ENCODE measurements at regions not wholly inside any gene's neighbourhood (a gene's known extent, or its start where the extent isn't known, plus 50 kb on each side); places are given as distances from the start of the nearest gene placed in this dataset.

DNA sequence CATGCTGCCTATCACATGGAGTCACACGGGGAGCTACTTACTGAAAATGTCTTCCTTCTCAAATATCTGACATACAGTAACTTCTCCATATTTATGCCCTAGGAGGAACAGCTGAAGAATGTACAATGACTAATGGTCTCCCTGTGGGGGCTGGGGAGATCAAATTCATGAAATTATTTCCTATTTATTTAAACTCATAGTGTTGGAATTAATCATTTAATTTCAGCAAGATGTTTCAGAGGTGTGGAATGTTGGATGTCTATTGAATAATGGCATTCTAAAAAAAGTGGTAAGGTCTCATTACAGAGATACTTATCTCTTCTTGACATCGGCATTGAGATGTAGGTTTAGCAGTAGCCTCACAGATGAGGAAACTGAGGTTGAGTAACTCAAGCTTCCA, 214.3 kb upstream of the CDH11 start:
- no peak for TF ChIP-seq CTCF (IDR thresholded peaks at IDR 0.05)
- TF ChIP-seq POLR2AphosphoS5 (IDR thresholded peaks at IDR 0.05; ENCODE audit: insufficient read depth in 1 of 2, low read depth in 1 of 2) = no peak
- no peak for TF ChIP-seq POLR2A (IDR thresholded peaks at IDR 0.05)
